ENCODE measurements at regions not wholly inside any gene's neighbourhood (a gene's known extent, or its start where the extent isn't known, plus 50 kb on each side); places are given as distances from the start of the nearest gene placed in this dataset.

- Histone ChIP-seq H4K20me1 (ENCODE audit: insufficient read depth, low read length) (no peaks in the 10 kb centered on the region), H3K18ac (ENCODE audit: low read depth, low read length) (no peak overlapping the region), H3K4me1 (ENCODE audit: control insufficient read depth, insufficient read depth, low read length) (no peaks in the 10 kb centered on the region), H2AK5ac (ENCODE audit: low read depth, low read length) (no peak overlapping the region), H2AFZ (replicated peaks; ENCODE audit: low read length, poor library complexity) (no peak overlapping the region), H2BK20ac (ENCODE audit: low read depth, low read length) (no peak overlapping the region), H3K27ac (ENCODE audit: insufficient read depth, low read length) (no peak overlapping the region), H3K79me1 (ENCODE audit: low read depth in 1 of 2, low read length in 2 of 2) (no peaks in the 10 kb centered on the region), H2BK120ac (ENCODE audit: low read depth, low read length) (no peak overlapping the region), H3K9ac (ENCODE audit: low read depth, low read length) (no peak overlapping the region), H3K4ac (ENCODE audit: low read depth, low read length) (no peak overlapping the region), H2AK9ac (replicated peaks; ENCODE audit: low read depth, low read length, poor library complexity) (no peak overlapping the region), H3K23ac (ENCODE audit: low read depth, low read length) (no peak overlapping the region), H2BK5ac (ENCODE audit: low read depth, low read length, poor library complexity, severe bottlenecking) (no peak overlapping the region), H3K9me1 (ENCODE audit: insufficient read depth, low read length) (no peaks in the 10 kb centered on the region), H4K91ac (ENCODE audit: insufficient read depth, low read depth, low read length) (no peak overlapping the region), H3K4me3 (ENCODE audit: insufficient read depth, low read depth, low read length) (no peak overlapping the region), H3K14ac (replicated peaks; ENCODE audit: low read depth, low read length) (no peak overlapping the region), H3K36me3 (ENCODE audit: control insufficient read depth, insufficient read depth, low read length) (no peaks in the 10 kb centered on the region), H3K4me2 (ENCODE audit: low read depth, low read length) (no peak overlapping the region), H4K5ac (ENCODE audit: low read depth, low read length) (no peak overlapping the region), H2BK15ac (ENCODE audit: low read depth, low read length) (no peak overlapping the region), H3K56ac (ENCODE audit: extremely low read depth, insufficient read depth, low read length) (no peak overlapping the region), H4K8ac (ENCODE audit: low read depth in 2 of 2, low read length in 2 of 2) (no peak overlapping the region), H3K27me3 (ENCODE audit: control insufficient read depth, insufficient read depth, low read length) (no peaks in the 10 kb centered on the region; the same call in 1 of the 2 replicates), H3K9me3 (ENCODE audit: control insufficient read depth, insufficient read depth, low read length) (no peaks in the 10 kb centered on the region)
- no peak for TF ChIP-seq FOS (IDR thresholded peaks at IDR 0.05; ENCODE audit: low read depth, low read length)
- no peak for TF ChIP-seq CHD1 (IDR thresholded peaks at IDR 0.05; ENCODE audit: low read depth, low read length)
- TF ChIP-seq MAZ (IDR thresholded peaks at IDR 0.05; ENCODE audit: borderline replicate concordance, low read depth, low read length): no peak
- TF ChIP-seq POLR2A (IDR thresholded peaks at IDR 0.05; ENCODE audit: low read depth, low read length): no peak
- TF ChIP-seq RCOR1 (IDR thresholded peaks at IDR 0.05; ENCODE audit: insufficient replicate concordance, low read length): no peak
- no peak for TF ChIP-seq CTCF (conservative IDR thresholded peaks at IDR 0.05; ENCODE audit: low read depth, low read length)
- TF ChIP-seq SMC3 (IDR thresholded peaks at IDR 0.05; ENCODE audit: low read depth, low read length): no peak
- no peak for TF ChIP-seq RAD21 (IDR thresholded peaks at IDR 0.05; ENCODE audit: low read length)
- TF ChIP-seq, protein P1, sequence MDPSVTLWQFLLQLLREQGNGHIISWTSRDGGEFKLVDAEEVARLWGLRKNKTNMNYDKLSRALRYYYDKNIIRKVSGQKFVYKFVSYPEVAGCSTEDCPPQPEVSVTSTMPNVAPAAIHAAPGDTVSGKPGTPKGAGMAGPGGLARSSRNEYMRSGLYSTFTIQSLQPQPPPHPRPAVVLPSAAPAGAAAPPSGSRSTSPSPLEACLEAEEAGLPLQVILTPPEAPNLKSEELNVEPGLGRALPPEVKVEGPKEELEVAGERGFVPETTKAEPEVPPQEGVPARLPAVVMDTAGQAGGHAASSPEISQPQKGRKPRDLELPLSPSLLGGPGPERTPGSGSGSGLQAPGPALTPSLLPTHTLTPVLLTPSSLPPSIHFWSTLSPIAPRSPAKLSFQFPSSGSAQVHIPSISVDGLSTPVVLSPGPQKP (IDR thresholded peaks at IDR 0.05; ENCODE audit: borderline replicate concordance, low read depth, low read length): no peak
- no peak for TF ChIP-seq MXI1 (IDR thresholded peaks at IDR 0.05; ENCODE audit: borderline replicate concordance, low read depth, low read length)
- ATAC-seq (ENCODE audit: low read depth) (no peak), DNase-seq (no peak)
- ChIA-PET CTCF (no interaction called here), POLR2A (ENCODE audit: unreplicated experiment) (no interaction called here)
- in situ Hi-C loops (cut with MboI; ENCODE audit: low sequenced_read_pairs): no loop called here
- BruUV-seq (replicated peaks): no TSS peak
- WGBS, 2 experiments (ENCODE audit: extremely low coverage in 2 of 2, insufficient read length in 1 of 2): no CpG with 5 or more reads among the region's 3 CpGs
- dilution Hi-C loops (cut with HindIII; ENCODE audit: low sequenced_read_pairs, unreplicated experiment): no loop called here
- intact Hi-C loops (cut with micrococcal nuclease): no loop called here
Measured at GRCh38 chr6:156308604-156309003, 468.6 kb upstream of the ARID1B start.
